ENCODE measurements at regions not wholly inside any gene's neighbourhood (a gene's known extent, or its start where the extent isn't known, plus 50 kb on each side); places are given as distances from the start of the nearest gene placed in this dataset.

GRCh38 chr16:86080131-86080875 is 181.3 kb downstream of the IRF8 start:
- TF ChIP-seq, protein P1, sequence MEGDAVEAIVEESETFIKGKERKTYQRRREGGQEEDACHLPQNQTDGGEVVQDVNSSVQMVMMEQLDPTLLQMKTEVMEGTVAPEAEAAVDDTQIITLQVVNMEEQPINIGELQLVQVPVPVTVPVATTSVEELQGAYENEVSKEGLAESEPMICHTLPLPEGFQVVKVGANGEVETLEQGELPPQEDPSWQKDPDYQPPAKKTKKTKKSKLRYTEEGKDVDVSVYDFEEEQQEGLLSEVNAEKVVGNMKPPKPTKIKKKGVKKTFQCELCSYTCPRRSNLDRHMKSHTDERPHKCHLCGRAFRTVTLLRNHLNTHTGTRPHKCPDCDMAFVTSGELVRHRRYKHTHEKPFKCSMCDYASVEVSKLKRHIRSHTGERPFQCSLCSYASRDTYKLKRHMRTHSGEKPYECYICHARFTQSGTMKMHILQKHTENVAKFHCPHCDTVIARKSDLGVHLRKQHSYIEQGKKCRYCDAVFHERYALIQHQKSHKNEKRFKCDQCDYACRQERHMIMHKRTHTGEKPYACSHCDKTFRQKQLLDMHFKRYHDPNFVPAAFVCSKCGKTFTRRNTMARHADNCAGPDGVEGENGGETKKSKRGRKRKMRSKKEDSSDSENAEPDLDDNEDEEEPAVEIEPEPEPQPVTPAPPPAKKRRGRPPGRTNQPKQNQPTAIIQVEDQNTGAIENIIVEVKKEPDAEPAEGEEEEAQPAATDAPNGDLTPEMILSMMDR (IDR thresholded peaks at IDR 0.05; ENCODE audit: insufficient read depth, low read length), result no peak
- H3K4me3 ChIP-seq (ENCODE audit: low read depth, low read length), result no peak overlapping the region
- no peak for DNase-seq (ENCODE audit: low read depth)

GRCh38 chr16:86080982-86081381 is 182.0 kb downstream of the IRF8 start:
- no peak overlapping the region for H3K4me3 ChIP-seq (ENCODE audit: low read depth, low read length)
- no peak for DNase-seq (ENCODE audit: low read depth)
- TF ChIP-seq, protein P1 (IDR thresholded peaks at IDR 0.05; ENCODE audit: insufficient read depth, low read length), result no peak

GRCh38 chr16:86082418-86083030 is 183.6 kb downstream of the IRF8 start:
- H3K4me3 ChIP-seq (ENCODE audit: low read depth, low read length), result no peak overlapping the region
- TF ChIP-seq, protein P1 (IDR thresholded peaks at IDR 0.05; ENCODE audit: insufficient read depth, low read length), result no peak
- no peak for DNase-seq (ENCODE audit: low read depth)

DNA sequence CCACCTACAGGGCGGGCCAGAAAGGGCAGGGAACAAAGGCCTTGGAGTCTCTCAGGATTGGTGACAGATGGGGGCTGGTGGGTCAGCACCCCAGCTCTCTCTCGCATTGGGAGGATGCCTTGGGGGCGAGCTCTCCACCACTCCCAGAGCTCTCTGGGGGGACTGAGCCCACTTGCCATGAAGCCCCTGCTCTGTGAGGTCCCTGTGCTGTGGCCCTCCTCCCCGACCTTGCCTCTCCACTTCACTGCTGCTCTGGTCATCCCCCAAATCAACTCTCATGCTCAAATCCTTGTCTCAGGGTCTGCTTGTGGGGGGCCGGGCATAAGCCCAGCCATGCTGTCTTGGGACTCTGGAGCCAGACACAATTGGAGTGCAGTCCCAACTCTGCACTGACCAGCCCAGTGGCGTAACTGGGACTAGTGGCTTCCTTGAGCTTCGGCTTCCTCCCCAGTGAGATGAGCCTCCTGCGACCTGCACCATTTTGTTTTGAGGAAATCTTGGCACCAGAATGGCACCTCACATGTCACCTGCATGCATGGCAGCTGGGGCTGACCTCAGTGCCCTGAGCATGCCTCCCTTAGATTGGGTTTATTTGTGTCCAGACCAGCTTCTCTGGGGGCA is 184.5 kb downstream of the IRF8 start:
- TF ChIP-seq, protein P1 (IDR thresholded peaks at IDR 0.05; ENCODE audit: insufficient read depth, low read length), result no peak
- DNase-seq (ENCODE audit: low read depth), result no peak
- H3K4me3 ChIP-seq (ENCODE audit: low read depth, low read length), result no peak overlapping the region

DNA sequence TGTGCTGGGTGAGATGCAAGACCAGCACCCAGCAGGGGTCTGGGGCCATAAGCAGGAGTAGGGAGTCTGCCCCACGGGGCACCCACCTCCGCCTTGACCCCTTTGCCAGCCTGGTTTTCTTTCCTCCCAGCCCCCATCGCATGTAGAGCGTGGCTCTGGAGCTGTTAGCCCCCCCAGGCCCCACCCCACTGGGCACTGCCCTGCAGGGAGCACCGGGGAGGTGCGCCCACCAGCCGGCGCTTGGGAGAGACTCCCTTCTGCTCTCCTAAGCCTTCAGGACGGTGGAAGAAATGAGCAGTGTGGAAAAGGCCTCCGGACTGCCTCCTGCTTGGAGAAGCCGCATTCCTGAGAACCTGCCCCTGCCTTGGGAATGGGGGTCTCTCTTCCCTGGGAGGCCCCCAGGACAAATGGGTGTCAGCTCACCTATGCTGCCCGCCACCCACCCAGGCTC is 186.2 kb downstream of the IRF8 start:
- TF ChIP-seq, protein P1 (IDR thresholded peaks at IDR 0.05; ENCODE audit: insufficient read depth, low read length), result no peak
- no peak overlapping the region for H3K4me3 ChIP-seq (ENCODE audit: low read depth, low read length)
- no peak for DNase-seq (ENCODE audit: low read depth)

DNA sequence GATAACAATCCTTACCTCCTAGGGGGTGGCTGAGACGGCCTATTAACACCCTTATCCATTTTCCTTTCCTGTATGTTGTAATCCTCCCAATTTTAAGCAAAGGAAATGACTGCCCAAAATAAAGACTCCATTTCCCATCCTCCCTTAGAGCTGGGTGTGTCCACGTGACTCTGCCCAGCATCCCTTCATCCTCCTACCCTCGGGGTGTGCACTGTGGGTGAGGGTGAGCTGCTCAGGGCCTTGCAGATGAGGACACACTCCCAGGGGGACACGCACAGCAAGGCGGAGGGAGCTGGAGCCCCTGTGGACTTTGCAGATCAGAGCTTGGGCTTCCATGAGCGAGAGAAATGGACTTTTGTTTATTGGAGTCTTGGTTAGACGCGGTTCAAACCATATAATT is 186.8 kb downstream of the IRF8 start:
- TF ChIP-seq, protein P1 (IDR thresholded peaks at IDR 0.05; ENCODE audit: insufficient read depth, low read length), result no peak
- no peak for DNase-seq (ENCODE audit: low read depth)
- no peak overlapping the region for H3K4me3 ChIP-seq (ENCODE audit: low read depth, low read length)

All from fibroblast of the aortic adventitia (primary cell).